HCT116 (cell line): ENCODE measurements at regions not wholly inside any gene's neighbourhood (a gene's known extent, or its start where the extent isn't known, plus 50 kb on each side); places are given as distances from the start of the nearest gene placed in this dataset.

Source experiments
- ATAC-seq: fragments of 200-7000 bp; cut with Tn5 transposase; 2 replicates; pipeline ENCODE4 v1.9.1; 2020; ENCODE audit warnings: mild to moderate bottlenecking, moderate library complexity
- BruUV-seq: library from RNA; stranded (reverse); fragments of 400-500 nt; replicated peaks from 2 replicates; lab custom pipeline; 2021; lab: Mats Ljungman, UMichigan
- CTCF ChIA-PET: fragments of 300-600 bp; sonication (Branson Sonifier 250); formaldehyde crosslinking; loops from one replicate; lab custom pipeline; 2021; ENCODE audit warnings: antibody characterized with exemption; lab: Charles Lee
- POLR2A ChIA-PET: fragments of 300-600, 350-600 bp; sonication (Branson Sonifier 250); formaldehyde crosslinking; loops from one replicate; lab custom pipeline; 2021; ENCODE audit warnings: antibody characterized with exemption; lab: Charles Lee
- RAD21 ChIA-PET, 2 experiments: fragments of 300-600 bp; sonication (Branson Sonifier 250); formaldehyde crosslinking; loops; one replicate each; lab custom pipeline; 2023; ENCODE audit warnings: low total read pairs in 2 of 2; ENCODE audit not compliant: uncharacterized antibody in 2 of 2, unreplicated experiment in 2 of 2, low non-redundant PET in 1 of 2; lab: Charles Lee
- DNase-seq: peaks from one replicate; pipeline ENCODE4 v3.0.0-alpha.2; 2010; ENCODE audit warnings: low read depth, low spot score
- H2AFZ ChIP-seq: fragments of 200-600 bp; shearing (Covaris generic), sonication (generic); 2 replicates; pipeline ENCODE4 v1.6.1; 2017; ENCODE audit warnings: low read depth, mixed run types, mixed read lengths, antibody characterized with exemption, low read length; ENCODE audit not compliant: poor library complexity, severe bottlenecking
- H3K27ac ChIP-seq: 2 replicates; pipeline ENCODE4 v1.5.1; 2012; ENCODE audit warnings: low read depth, low read length
- H3K27me3 ChIP-seq: fragments of 200-600 bp; sonication (generic); 2 replicates; pipeline ENCODE4 v1.6.1; 2016; ENCODE audit warnings: mixed run types, low read length, mixed read lengths; ENCODE audit not compliant: insufficient read depth
- H3K36me3 ChIP-seq, 2 experiments: fragments of 200-500 bp in 1 of 2; fragments of 200-600 bp in 1 of 2; sonication (Bioruptor generic) in 1 of 2; sonication (generic) in 1 of 2; 2 replicates each; pipeline versions ENCODE4 v1.5.1 to v1.6.1; 2014 to 2016; ENCODE audit warnings: low read length in 2 of 2, inconsistent platforms in 1 of 2, mixed read lengths in 1 of 2, mixed run types in 1 of 2; ENCODE audit not compliant: insufficient read depth in 2 of 2, control insufficient read depth in 1 of 2
- H3K4me1 ChIP-seq, 2 experiments: fragments of 200-600 bp in 1 of 2; sonication (generic) in 1 of 2; 2 replicates each; pipeline versions ENCODE4 v1.5.1 to v1.6.1; 2012 to 2017; ENCODE audit warnings: low read length in 2 of 2, inconsistent platforms in 1 of 2, mild to moderate bottlenecking in 1 of 2, mixed read lengths in 1 of 2, mixed run types in 1 of 2, moderate library complexity in 1 of 2; ENCODE audit not compliant: insufficient read depth in 2 of 2, control insufficient read depth in 1 of 2
- H3K4me2 ChIP-seq: fragments of 200-600 bp; sonication (generic); 2 replicates; pipeline ENCODE4 v1.6.1; 2017; ENCODE audit warnings: mixed run types, low read length, mixed read lengths
- H3K4me3 ChIP-seq, 2 experiments: fragments of 200-600 bp in 1 of 2; sonication (generic) in 1 of 2; replicated peaks in 1 of 2; 2 replicates each; pipeline ENCODE4 v1.5.1; 2011 to 2016; ENCODE audit warnings: low read length in 2 of 2, control low read depth in 1 of 2, low read depth in 1 of 2, mild to moderate bottlenecking in 1 of 2, mixed read lengths in 1 of 2, mixed run types in 1 of 2
- H3K79me2 ChIP-seq: fragments of 200-600 bp; sonication (generic); 2 replicates; pipeline ENCODE4 v1.6.1; 2017; ENCODE audit warnings: mild to moderate bottlenecking, mixed run types, low read length, moderate library complexity, mixed read lengths; ENCODE audit not compliant: insufficient read depth
- H3K9ac ChIP-seq: fragments of 200-600 bp; sonication (generic); 2 replicates; pipeline ENCODE4 v1.6.1; 2016; ENCODE audit warnings: low read length, mixed read lengths
- H3K9me2 ChIP-seq: fragments of 200-600 bp; sonication (generic), shearing (Covaris generic); 2 replicates; pipeline ENCODE4 v1.6.1; 2017; ENCODE audit warnings: mixed run types, mild to moderate bottlenecking, moderate library complexity; ENCODE audit not compliant: insufficient read depth
- H3K9me3 ChIP-seq, 2 experiments: fragments of 200-500 bp in 1 of 2; fragments of 200-600 bp in 1 of 2; sonication (Bioruptor generic) in 1 of 2; sonication (generic) in 1 of 2; 2 replicates each; pipeline ENCODE4 v1.6.1; 2014 to 2017; ENCODE audit warnings: low read length in 2 of 2, mixed read lengths in 2 of 2, inconsistent platforms in 1 of 2, low read depth in 1 of 2, mild to moderate bottlenecking in 1 of 2, mixed run types in 1 of 2, moderate library complexity in 1 of 2; ENCODE audit not compliant: control insufficient read depth in 1 of 2, insufficient read depth in 1 of 2
- H4K20me1 ChIP-seq: fragments of 200-600 bp; sonication (generic), shearing (Covaris generic); 2 replicates; pipeline ENCODE4 v1.6.1; 2017; ENCODE audit warnings: mixed run types, mild to moderate bottlenecking, moderate library complexity; ENCODE audit not compliant: insufficient read depth
- CBX3 ChIP-seq: IDR thresholded peaks from 2 replicates; pipeline ENCODE4 v1.6.1; 2012; ENCODE audit warnings: low read depth
- CEBPB ChIP-seq: IDR thresholded peaks from 2 replicates; pipeline ENCODE4 v1.6.1; 2012; ENCODE audit warnings: low read depth
- ELF1 ChIP-seq: IDR thresholded peaks from 2 replicates; pipeline ENCODE4 v1.6.1; 2012; ENCODE audit warnings: low read depth, borderline replicate concordance
- EZH2 ChIP-seq: fragments of 200-600 bp; sonication (generic); IDR thresholded peaks from 2 replicates; pipeline ENCODE4 v1.6.1; 2017; ENCODE audit warnings: antibody characterized with exemption, mixed run types
- FOSL1 ChIP-seq: IDR thresholded peaks from 2 replicates; pipeline ENCODE4 v1.6.1; 2012; ENCODE audit warnings: low read depth
- POLR2A ChIP-seq: IDR thresholded peaks from 2 replicates; pipeline ENCODE4 v1.7.0; 2011; ENCODE audit warnings: borderline replicate concordance; ENCODE audit not compliant: insufficient read depth, insufficient read length; ENCODE audit errors: extremely low read depth
- POLR2AphosphoS5 ChIP-seq: IDR thresholded peaks from 2 replicates; pipeline ENCODE4 v1.6.1; 2011; ENCODE audit warnings: mild to moderate bottlenecking, low read depth, low read length, moderate library complexity
- SIN3A ChIP-seq: IDR thresholded peaks from 2 replicates; pipeline ENCODE4 v1.6.1; 2012; ENCODE audit warnings: low read depth
- SP1 ChIP-seq: IDR thresholded peaks from 2 replicates; pipeline ENCODE4 v1.6.1; 2012; ENCODE audit warnings: low read depth
- TCF7L2 ChIP-seq: IDR thresholded peaks from 2 replicates; pipeline ENCODE4 v1.7.0; 2011; ENCODE audit warnings: borderline replicate concordance, inconsistent platforms; ENCODE audit not compliant: insufficient read depth, insufficient read length; ENCODE audit errors: extremely low read depth
- YY1 ChIP-seq: IDR thresholded peaks from 2 replicates; pipeline ENCODE4 v1.6.1; 2011; ENCODE audit warnings: low read length, low read depth, moderate library complexity, mild to moderate bottlenecking; ENCODE audit not compliant: insufficient replicate concordance; ENCODE audit errors: extremely low read depth
- ZFX ChIP-seq: fragments of 450-650 bp; IDR thresholded peaks from 2 replicates; pipeline ENCODE4 v1.6.1; 2017
- ZNF274 ChIP-seq: fragments of 200-500 bp; sonication (Bioruptor generic); IDR thresholded peaks from 2 replicates; pipeline ENCODE4 v1.6.1; 2014; ENCODE audit warnings: mild to moderate bottlenecking, low read depth, low read length, inconsistent platforms
- intact Hi-C: fragments of 100-400 bp; cut with micrococcal nuclease; formaldehyde crosslinking; loops from 2 replicates; pipeline ENCODE4 v1.10.0; 2022
- TF ChIP-seq, protein P1 (sequence below): IDR thresholded peaks from 2 replicates; pipeline ENCODE4 v1.6.1; 2012
- TF ChIP-seq, protein P2 (sequence below), 3 experiments: fragments of 200-600 bp in 1 of 3; sonication (generic) in 1 of 3; IDR thresholded peaks in 2 of 3; conservative IDR thresholded peaks in 1 of 3; 2 replicates each; pipeline ENCODE4 v1.5.1; 2012 to 2017; ENCODE audit warnings: low read depth in 2 of 3, low read length in 2 of 3, antibody characterized with exemption in 1 of 3, borderline replicate concordance in 1 of 3, control low read depth in 1 of 3, mild to moderate bottlenecking in 1 of 3, mixed read lengths in 1 of 3, mixed run types in 1 of 3, moderate library complexity in 1 of 3; ENCODE audit not compliant: insufficient read depth in 1 of 3
- TF ChIP-seq, protein P3 (sequence below): IDR thresholded peaks from 2 replicates; pipeline ENCODE4 v1.6.1; 2011; ENCODE audit warnings: mild to moderate bottlenecking, low read length, moderate library complexity; ENCODE audit not compliant: insufficient replicate concordance; ENCODE audit errors: extremely low read depth
- TF ChIP-seq, protein P4 (sequence below): IDR thresholded peaks from 2 replicates; pipeline ENCODE4 v1.6.1; 2012
- TF ChIP-seq, protein P5 (sequence below): IDR thresholded peaks from 2 replicates; pipeline ENCODE4 v1.6.1; 2012; ENCODE audit warnings: low read depth

DNA sequence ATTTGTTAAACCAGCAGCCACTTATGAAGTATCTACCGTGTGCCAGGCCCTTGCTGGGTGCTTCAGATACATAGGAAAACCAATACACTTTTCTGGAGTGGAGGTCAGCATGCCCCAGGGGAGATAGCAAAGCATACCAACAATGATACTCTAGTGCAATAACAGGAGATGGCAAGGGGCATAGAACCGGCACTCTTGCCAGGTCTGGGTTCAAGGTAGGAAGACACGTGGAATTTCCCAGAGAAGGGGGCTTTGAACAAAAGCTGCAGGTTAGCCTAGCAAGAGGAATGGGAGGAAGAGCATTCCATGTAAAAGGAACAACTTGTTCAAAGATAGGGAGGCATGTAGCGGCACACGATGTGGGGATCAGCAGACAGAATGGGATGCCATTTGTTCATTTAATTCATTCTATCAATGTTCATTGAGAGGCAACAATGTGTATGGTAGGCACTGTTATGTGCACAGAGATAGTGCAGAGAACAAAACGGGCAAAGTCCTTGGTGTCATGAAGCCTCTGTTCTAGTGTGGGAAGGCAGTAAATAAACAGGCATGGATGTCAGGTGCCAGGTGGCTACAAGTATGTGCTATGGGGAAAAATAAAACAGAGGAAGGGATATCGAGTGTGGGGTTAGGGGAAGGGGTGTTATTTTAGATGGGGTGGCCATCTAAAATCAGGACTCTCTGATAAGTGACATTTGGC is 162.6 kb upstream of the E2F8 start:
- no peaks in the 10 kb centered on the region for H3K4me1 ChIP-seq

More for the DNA sequence above, 162.6 kb upstream of the E2F8 start:
- no TSS peak for BruUV-seq
- CTCF ChIA-PET: no interaction called here
- Histone ChIP-seq H3K4me2 (no peak overlapping the region), H3K9me3 (no peaks in the 10 kb centered on the region), H4K20me1 (no peaks in the 10 kb centered on the region), H3K27ac (no peak overlapping the region), H3K9ac (no peak overlapping the region), H3K27me3 (peaks cover 41% of the 10 kb centered on the region; the same call in 1 of the 2 replicates), H3K9me2 (no peaks in the 10 kb centered on the region), H2AFZ (no peak overlapping the region), H3K4me3 (no peak overlapping the region), H3K79me2 (no peaks in the 10 kb centered on the region), H3K36me3 (no peaks in the 10 kb centered on the region)
- ATAC-seq: no peak
- RAD21 ChIA-PET: no interaction called here
- TF ChIP-seq POLR2AphosphoS5 (no peak), CEBPB (no peak), SIN3A (no peak), EZH2 (no peak), ZNF274 (no peak), YY1 (no peak), ZFX (no peak), FOSL1 (no peak), CBX3 (no peak), ELF1 (no peak), SP1 (no peak), TCF7L2 (no peak), POLR2A (no peak)
- TF ChIP-seq, protein P1, sequence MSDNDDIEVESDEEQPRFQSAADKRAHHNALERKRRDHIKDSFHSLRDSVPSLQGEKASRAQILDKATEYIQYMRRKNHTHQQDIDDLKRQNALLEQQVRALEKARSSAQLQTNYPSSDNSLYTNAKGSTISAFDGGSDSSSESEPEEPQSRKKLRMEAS: no peak
- TF ChIP-seq, protein P2, sequence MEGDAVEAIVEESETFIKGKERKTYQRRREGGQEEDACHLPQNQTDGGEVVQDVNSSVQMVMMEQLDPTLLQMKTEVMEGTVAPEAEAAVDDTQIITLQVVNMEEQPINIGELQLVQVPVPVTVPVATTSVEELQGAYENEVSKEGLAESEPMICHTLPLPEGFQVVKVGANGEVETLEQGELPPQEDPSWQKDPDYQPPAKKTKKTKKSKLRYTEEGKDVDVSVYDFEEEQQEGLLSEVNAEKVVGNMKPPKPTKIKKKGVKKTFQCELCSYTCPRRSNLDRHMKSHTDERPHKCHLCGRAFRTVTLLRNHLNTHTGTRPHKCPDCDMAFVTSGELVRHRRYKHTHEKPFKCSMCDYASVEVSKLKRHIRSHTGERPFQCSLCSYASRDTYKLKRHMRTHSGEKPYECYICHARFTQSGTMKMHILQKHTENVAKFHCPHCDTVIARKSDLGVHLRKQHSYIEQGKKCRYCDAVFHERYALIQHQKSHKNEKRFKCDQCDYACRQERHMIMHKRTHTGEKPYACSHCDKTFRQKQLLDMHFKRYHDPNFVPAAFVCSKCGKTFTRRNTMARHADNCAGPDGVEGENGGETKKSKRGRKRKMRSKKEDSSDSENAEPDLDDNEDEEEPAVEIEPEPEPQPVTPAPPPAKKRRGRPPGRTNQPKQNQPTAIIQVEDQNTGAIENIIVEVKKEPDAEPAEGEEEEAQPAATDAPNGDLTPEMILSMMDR (IDR thresholded peaks at IDR 0.05 in 2 of 3, conservative IDR thresholded peaks at IDR 0.05 in 1 of 3; ENCODE audit: borderline replicate concordance in 1 of 3, insufficient read depth in 1 of 3, low read depth in 2 of 3, low read length in 2 of 3): no peak
- TF ChIP-seq, protein P3, sequence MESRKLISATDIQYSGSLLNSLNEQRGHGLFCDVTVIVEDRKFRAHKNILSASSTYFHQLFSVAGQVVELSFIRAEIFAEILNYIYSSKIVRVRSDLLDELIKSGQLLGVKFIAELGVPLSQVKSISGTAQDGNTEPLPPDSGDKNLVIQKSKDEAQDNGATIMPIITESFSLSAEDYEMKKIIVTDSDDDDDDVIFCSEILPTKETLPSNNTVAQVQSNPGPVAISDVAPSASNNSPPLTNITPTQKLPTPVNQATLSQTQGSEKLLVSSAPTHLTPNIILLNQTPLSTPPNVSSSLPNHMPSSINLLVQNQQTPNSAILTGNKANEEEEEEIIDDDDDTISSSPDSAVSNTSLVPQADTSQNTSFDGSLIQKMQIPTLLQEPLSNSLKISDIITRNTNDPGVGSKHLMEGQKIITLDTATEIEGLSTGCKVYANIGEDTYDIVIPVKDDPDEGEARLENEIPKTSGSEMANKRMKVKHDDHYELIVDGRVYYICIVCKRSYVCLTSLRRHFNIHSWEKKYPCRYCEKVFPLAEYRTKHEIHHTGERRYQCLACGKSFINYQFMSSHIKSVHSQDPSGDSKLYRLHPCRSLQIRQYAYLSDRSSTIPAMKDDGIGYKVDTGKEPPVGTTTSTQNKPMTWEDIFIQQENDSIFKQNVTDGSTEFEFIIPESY: no peak
- TF ChIP-seq, protein P4, sequence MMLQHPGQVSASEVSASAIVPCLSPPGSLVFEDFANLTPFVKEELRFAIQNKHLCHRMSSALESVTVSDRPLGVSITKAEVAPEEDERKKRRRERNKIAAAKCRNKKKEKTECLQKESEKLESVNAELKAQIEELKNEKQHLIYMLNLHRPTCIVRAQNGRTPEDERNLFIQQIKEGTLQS: no peak
- TF ChIP-seq, protein P5, sequence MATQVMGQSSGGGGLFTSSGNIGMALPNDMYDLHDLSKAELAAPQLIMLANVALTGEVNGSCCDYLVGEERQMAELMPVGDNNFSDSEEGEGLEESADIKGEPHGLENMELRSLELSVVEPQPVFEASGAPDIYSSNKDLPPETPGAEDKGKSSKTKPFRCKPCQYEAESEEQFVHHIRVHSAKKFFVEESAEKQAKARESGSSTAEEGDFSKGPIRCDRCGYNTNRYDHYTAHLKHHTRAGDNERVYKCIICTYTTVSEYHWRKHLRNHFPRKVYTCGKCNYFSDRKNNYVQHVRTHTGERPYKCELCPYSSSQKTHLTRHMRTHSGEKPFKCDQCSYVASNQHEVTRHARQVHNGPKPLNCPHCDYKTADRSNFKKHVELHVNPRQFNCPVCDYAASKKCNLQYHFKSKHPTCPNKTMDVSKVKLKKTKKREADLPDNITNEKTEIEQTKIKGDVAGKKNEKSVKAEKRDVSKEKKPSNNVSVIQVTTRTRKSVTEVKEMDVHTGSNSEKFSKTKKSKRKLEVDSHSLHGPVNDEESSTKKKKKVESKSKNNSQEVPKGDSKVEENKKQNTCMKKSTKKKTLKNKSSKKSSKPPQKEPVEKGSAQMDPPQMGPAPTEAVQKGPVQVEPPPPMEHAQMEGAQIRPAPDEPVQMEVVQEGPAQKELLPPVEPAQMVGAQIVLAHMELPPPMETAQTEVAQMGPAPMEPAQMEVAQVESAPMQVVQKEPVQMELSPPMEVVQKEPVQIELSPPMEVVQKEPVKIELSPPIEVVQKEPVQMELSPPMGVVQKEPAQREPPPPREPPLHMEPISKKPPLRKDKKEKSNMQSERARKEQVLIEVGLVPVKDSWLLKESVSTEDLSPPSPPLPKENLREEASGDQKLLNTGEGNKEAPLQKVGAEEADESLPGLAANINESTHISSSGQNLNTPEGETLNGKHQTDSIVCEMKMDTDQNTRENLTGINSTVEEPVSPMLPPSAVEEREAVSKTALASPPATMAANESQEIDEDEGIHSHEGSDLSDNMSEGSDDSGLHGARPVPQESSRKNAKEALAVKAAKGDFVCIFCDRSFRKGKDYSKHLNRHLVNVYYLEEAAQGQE: no peak
- intact Hi-C loops: no loop called here
- POLR2A ChIA-PET: no interaction called here
- no peak for DNase-seq
